Sigmoid colon (tissue), 4 donors: ENCODE measurements at regions not wholly inside any gene's neighbourhood (a gene's known extent, or its start where the extent isn't known, plus 50 kb on each side); places are given as distances from the start of the nearest gene placed in this dataset.

Experiments
- CTCF ChIP-seq, 4 experiments: fragments of 450-650 bp in 3 of 4; fragments of 200-600 bp in 1 of 4; IDR thresholded peaks; one replicate each; pipeline ENCODE4 v1.5.1; 2016 to 2019; ENCODE audit warnings: antibody characterized with exemption in 4 of 4, mild to moderate bottlenecking in 3 of 4, moderate library complexity in 2 of 4
- EP300 ChIP-seq, 4 donors: sonication (generic); formaldehyde crosslinking; IDR thresholded peaks; one replicate each; pipeline ENCODE4 v1.6.1; 2017; ENCODE audit warnings: antibody characterized with exemption in 4 of 4
- POLR2A ChIP-seq, 2 donors: fragments of 450-650 bp; IDR thresholded peaks; one replicate each; pipeline ENCODE4 v1.6.1; 2016; ENCODE audit warnings: antibody characterized with exemption in 2 of 2, mild to moderate bottlenecking in 2 of 2, moderate library complexity in 2 of 2

GRCh38 chr11:110977661-110978060 is 265.4 kb upstream of the ARHGAP20 start:
- TF ChIP-seq POLR2A (IDR thresholded peaks at IDR 0.05) (no peak), CTCF (IDR thresholded peaks at IDR 0.05) (no peak), EP300 (IDR thresholded peaks at IDR 0.05) (no peak)
